22Rv1 (cell line): ENCODE measurements at regions not wholly inside any gene's neighbourhood (a gene's known extent, or its start where the extent isn't known, plus 50 kb on each side); places are given as distances from the start of the nearest gene placed in this dataset.

Experiments used
- CTCF ChIP-seq: fragments of 450-650 bp; IDR thresholded peaks from 2 replicates; pipeline ENCODE4 v1.5.1; 2017; ENCODE audit warnings: mild to moderate bottlenecking
- ZFX ChIP-seq: fragments of 450-650 bp; IDR thresholded peaks from 2 replicates; pipeline ENCODE4 v1.6.1; 2017; ENCODE audit warnings: antibody characterized with exemption, borderline replicate concordance

GRCh38 chr12:115319446-115320040 is 635.6 kb upstream of the TBX3 start:
- no peak for TF ChIP-seq CTCF
- TF ChIP-seq ZFX: no peak
